Natural killer cell treated with Interleukin-12 subunit alpha and Interleukin-12 subunit beta and Interleukin-15 and Interleukin-18, amount 100 ng/mL, for 72 hours (primary cell): ENCODE measurements at regions not wholly inside any gene's neighbourhood (a gene's known extent, or its start where the extent isn't known, plus 50 kb on each side); places are given as distances from the start of the nearest gene placed in this dataset.

Source experiments
- ATAC-seq, 2 donors: fragments of 150-1000 bp; cut with Tn5 transposase in 1 of 2; sonication (Bioruptor Pico), chemical (Tn5 transposase) in 1 of 2; 2 replicates each; pipeline ENCODE4 v1.10.0; 2021
- DNase-seq: peaks from one replicate; pipeline ENCODE4 v3.0.0; 2022; ENCODE audit warnings: low spot score
- H3K27ac Mint-ChIP-seq, 2 donors: 1 replicate in 1 of 2; 2 replicates in 1 of 2; pipeline ENCODE4 v1.8.0; 2022; ENCODE audit warnings: mixed read lengths in 2 of 2, mild to moderate bottlenecking in 1 of 2, moderate library complexity in 1 of 2
- H3K27me3 Mint-ChIP-seq, 2 donors: 1 replicate in 1 of 2; 2 replicates in 1 of 2; pipeline ENCODE4 v1.8.0; 2022; ENCODE audit warnings: mixed read lengths in 2 of 2
- H3K36me3 Mint-ChIP-seq: one replicate; pipeline ENCODE4 v1.8.0; 2022; ENCODE audit warnings: mixed read lengths
- H3K4me1 Mint-ChIP-seq, 2 donors: 1 replicate in 1 of 2; 2 replicates in 1 of 2; pipeline ENCODE4 v1.8.0; 2022; ENCODE audit warnings: low read depth in 2 of 2, mixed read lengths in 2 of 2, mild to moderate bottlenecking in 1 of 2
- H3K4me3 Mint-ChIP-seq: one replicate; pipeline ENCODE4 v1.8.0; 2022; ENCODE audit warnings: mixed read lengths
- H3K9me3 Mint-ChIP-seq: 2 replicates; pipeline ENCODE4 v1.8.0; 2022; ENCODE audit warnings: mixed read lengths

DNA sequence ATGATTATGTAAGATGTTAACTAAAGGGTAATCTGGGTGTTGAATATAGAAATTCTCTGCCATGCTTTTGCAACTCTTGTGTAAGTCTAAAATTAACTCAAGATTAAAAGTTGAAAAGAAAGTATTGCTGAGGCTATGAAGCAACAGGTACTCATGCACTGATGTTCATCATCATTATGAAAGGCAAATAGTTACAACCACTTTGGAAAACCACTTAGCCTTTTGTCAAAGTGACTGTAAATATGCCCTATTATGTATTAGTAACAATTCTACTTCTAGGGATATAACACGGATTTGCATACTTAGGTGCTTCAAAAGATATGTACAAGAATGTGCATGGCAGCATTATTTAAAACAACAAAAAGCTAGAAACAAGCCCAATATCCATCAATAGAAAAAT lies 227.8 kb upstream of the CXXC4 start:
- no peak overlapping the region for H3K27ac Mint-ChIP-seq
- no peaks in the 10 kb centered on the region for H3K9me3 Mint-ChIP-seq
- H3K4me1 Mint-ChIP-seq, result no peaks in the 10 kb centered on the region
- H3K36me3 Mint-ChIP-seq, result no peaks in the 10 kb centered on the region
- no peak for ATAC-seq
- peaks cover 0 to 4% of the 10 kb centered on the region in 2 donors for H3K27me3 Mint-ChIP-seq
- no peak overlapping the region for H3K4me3 Mint-ChIP-seq
- no peak for DNase-seq

DNA sequence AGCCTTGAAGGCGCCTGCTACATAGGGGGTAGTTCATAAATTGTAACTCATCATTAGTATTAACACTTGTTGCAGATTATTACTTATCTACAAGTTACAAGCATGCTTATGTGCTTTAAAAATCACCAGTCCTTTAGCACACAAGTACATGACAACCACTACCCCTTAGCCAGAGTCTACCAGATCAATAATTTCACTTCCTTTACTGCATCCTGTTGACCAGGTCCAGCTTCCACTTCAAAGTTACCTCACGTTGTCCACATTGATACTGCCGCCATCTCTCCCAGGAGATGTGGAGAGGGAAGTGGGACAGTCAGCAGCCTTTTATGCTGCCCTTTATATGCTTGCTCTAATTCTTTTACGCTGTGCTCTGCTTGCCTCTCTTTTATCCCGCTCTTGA lies 231.3 kb upstream of the CXXC4 start:
- H3K4me3 Mint-ChIP-seq, result no peak overlapping the region

DNA sequence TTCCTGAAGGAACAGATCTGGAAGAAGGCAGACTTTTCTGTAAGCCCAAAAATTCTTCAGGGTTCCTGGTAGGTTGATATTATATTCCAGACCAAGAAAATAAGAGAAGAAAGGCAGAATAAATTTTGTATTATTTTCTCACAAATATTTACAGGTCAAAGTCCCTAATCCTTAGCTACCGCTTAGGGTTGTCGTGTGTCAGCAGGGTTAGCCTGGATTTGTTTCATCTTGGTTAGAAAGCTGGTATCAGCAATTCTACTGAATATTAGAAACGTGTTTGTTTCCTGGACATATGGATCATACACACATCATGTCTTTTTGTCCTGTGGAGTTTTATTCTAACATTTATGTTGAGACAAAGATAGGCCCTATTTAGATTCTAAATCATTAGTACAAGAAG lies 232.9 kb upstream of the CXXC4 start:
- Mint-ChIP-seq H3K9me3 (peaks cover 6% of the 10 kb centered on the region), H3K27ac (no peak overlapping the region), H3K36me3 (no peaks in the 10 kb centered on the region), H3K4me1 (no peaks in the 10 kb centered on the region), H3K27me3 (peaks cover 0 to 12% of the 10 kb centered on the region in 2 donors), H3K4me3 (no peak overlapping the region)
- DNase-seq (no peak), ATAC-seq (no peak)

More for the DNA sequence above, 231.3 kb upstream of the CXXC4 start:
- DNase-seq (no peak), ATAC-seq (no peak)
- no peak overlapping the region for H3K27ac Mint-ChIP-seq
- peaks cover 0 to 9% of the 10 kb centered on the region in 2 donors for H3K27me3 Mint-ChIP-seq
- no peaks in the 10 kb centered on the region for H3K4me1 Mint-ChIP-seq
- H3K36me3 Mint-ChIP-seq, result no peaks in the 10 kb centered on the region
- H3K9me3 Mint-ChIP-seq, result peaks cover 6% of the 10 kb centered on the region

DNA sequence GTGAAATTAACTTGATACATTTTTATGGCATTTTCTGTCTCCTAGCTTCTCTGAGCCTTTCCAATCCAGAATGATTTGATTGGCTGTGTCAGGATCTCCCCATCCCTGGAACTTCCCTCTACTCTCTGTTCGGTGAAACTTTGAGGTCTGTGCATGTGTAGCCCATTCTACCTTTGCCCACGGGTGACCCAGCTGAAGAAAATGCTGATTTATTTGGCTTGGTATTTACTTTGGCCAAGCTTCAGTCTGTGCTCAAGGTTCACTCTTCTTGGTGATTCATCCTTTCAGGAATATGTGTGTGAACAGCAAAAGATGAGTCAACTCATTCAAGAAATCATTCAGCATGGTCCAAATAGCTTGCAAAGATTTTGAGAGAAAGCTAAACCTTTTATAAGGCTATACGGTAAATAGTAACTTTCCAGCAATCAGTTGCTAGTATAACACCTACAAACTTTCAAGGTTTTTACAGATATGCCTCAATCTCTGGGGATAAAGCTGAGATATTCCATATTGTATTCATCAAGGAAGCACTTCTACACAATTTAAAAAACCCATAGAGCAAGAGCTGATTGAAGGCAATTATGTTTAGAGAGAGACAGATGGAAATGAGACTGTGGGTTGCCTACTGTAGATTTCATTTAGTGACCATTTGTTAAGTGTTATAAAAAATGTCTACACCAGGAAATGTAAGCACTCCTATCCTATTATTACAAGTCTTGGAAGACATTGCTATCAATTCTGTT lies 233.9 kb upstream of the CXXC4 start:
- ATAC-seq (no peak), DNase-seq (no peak)
- Mint-ChIP-seq H3K4me3 (no peak overlapping the region), H3K9me3 (peaks cover 6% of the 10 kb centered on the region), H3K4me1 (no peaks in the 10 kb centered on the region), H3K36me3 (no peaks in the 10 kb centered on the region), H3K27ac (no peak overlapping the region), H3K27me3 (peaks cover 5 to 12% of the 10 kb centered on the region in 2 donors)

DNA sequence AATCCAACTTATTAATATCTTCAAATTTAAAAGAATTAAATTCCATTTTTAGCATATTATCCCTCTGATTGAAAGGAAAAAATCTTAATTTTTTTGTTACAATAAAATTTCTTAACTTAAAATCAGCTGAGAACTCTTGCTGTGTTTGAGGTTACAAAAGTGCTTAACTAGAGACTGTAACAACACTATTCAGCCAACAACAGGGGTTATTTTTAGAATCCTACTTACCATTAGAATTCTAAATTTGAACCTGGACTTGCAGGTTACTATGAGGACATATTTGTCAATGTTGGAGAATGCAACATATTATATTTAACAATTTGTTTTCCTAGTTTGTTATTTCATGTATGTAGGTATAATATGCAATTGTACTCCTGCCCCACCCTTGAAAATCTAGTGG lies 238.1 kb upstream of the CXXC4 start:
- Mint-ChIP-seq H3K9me3 (peaks cover 10% of the 10 kb centered on the region), H3K27me3 (peaks cover 10 to 21% of the 10 kb centered on the region in 2 donors), H3K4me1 (no peaks in the 10 kb centered on the region), H3K4me3 (no peak overlapping the region), H3K36me3 (no peaks in the 10 kb centered on the region), H3K27ac (no peak overlapping the region)
- ATAC-seq (no peak), DNase-seq (no peak)

DNA sequence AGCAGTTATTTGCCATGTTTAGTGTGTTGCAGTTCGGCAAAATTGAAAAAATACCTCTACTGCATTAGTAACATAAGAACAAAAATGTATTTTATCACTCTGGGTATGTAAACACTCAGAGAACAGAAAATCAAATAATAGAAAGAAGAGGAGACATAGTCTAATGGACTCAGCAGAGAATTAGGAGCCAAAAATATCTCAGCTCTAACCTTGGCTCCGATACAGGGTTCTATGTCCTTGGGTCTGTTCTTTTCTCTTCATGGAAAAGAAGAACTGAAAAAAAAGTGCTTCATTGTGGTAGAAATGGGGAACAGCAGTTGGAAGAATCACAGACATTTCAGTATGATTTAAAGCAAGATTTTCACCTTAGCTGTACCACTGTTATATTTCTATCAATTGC lies 240.5 kb upstream of the CXXC4 start:
- H3K27me3 Mint-ChIP-seq, result peaks cover 17 to 24% of the 10 kb centered on the region in 2 donors
- H3K27ac Mint-ChIP-seq, result no peak overlapping the region
- H3K4me3 Mint-ChIP-seq, result no peak overlapping the region

DNA sequence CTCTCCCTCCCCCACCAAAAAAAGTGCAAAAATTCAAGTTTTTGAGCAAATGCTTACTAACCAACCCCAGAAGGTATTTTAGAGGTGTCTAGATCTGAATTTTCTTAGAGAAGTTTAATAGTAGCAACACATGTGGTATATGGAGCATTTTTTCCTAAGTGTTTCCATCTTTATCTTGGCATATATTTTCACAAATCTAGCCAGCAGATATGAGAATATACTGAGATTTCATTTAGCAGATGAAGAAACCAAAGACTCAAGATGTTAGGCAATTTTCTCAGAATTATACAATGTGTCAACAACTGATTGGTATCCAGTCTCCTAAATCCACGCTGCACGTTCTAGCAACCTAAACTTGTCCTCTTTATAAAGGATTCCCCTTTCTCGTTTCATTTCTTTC lies 245.5 kb upstream of the CXXC4 start:
- Mint-ChIP-seq H3K36me3 (no peaks in the 10 kb centered on the region), H3K4me1 (no peaks in the 10 kb centered on the region), H3K9me3 (peaks cover 4% of the 10 kb centered on the region), H3K27me3 (peaks cover 12 to 25% of the 10 kb centered on the region in 2 donors), H3K27ac (no peak overlapping the region), H3K4me3 (no peak overlapping the region)
- DNase-seq (no peak), ATAC-seq (no peak)

More for the DNA sequence above, 240.5 kb upstream of the CXXC4 start:
- Mint-ChIP-seq H3K4me1 (no peaks in the 10 kb centered on the region), H3K9me3 (peaks cover 8% of the 10 kb centered on the region), H3K36me3 (no peaks in the 10 kb centered on the region)
- no peak for DNase-seq
- ATAC-seq, result no peak

DNA sequence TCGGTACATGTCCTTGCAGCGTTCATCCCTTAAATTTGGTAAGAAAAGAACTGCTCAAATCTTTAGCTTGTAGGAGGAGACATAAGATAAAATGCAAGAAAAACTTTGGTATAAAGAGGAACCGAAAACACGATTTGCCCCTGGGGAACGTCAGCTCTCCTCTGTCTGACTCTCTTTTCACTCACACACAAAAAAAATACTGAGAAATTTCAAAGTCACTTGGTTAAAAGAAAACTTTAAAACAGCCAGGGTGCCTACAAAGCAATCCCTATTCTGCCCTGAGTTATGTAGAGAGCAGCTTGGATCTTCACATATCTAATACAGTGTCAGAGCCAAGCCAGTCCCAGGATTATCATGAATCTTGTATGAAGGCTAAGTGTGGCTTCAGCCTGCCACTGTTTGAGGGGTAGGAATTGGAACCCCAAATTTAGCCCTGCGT lies 248.5 kb upstream of the CXXC4 start:
- Mint-ChIP-seq H3K4me1 (no peaks in the 10 kb centered on the region), H3K4me3 (no peak overlapping the region), H3K9me3 (no peaks in the 10 kb centered on the region), H3K36me3 (no peaks in the 10 kb centered on the region), H3K27ac (no peak overlapping the region), H3K27me3 (peaks cover 6 to 8% of the 10 kb centered on the region in 2 donors)
- DNase-seq (no peak), ATAC-seq (no peak)

DNA sequence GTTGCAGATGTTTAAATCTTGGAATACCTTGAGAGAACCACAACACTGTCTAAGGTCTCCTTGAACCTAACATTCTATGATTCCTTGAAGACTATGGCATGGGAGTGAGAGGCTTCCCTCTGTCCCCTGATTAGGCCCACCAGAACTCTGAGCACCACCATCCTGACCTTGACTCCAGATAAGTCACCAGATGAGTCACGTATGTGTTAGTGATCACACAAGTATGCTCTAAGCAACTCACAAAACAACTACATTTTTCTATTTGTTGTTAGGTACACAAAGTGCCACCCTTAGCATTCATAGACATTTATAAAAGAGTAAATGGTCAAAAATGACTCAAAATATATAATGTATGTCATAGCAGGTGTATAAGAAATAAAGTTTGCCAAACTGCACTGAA lies 252.9 kb upstream of the CXXC4 start:
- Mint-ChIP-seq H3K4me1 (peaks cover 0 to 3% of the 10 kb centered on the region in 2 donors), H3K9me3 (no peaks in the 10 kb centered on the region)
- no peak for ATAC-seq

DNA sequence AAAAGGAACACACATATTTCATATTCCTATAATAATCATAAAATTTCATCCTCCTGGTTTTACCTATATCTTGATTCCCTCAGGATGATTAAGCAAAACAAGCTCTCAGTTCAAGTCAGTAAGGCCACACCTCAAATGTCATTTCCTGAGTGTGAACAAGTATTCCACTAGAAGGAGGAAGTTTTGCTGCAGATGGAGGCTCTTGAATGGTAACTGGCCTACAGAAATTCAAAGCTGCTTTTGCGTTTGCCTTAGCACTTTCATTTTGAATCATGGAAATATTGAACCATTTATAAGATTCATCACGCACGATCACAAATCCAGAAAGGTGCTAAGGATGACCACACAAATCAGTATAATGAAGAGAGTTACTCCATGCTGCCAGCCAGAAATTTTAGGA lies 254.4 kb upstream of the CXXC4 start:
- peaks cover 0 to 9% of the 10 kb centered on the region in 2 donors for H3K4me1 Mint-ChIP-seq
- no peak overlapping the region for H3K27ac Mint-ChIP-seq
- no peaks in the 10 kb centered on the region for H3K36me3 Mint-ChIP-seq
- H3K4me3 Mint-ChIP-seq, result no peak overlapping the region
- DNase-seq (no peak), ATAC-seq (no peak)
- H3K9me3 Mint-ChIP-seq, result peaks cover 2% of the 10 kb centered on the region
- H3K27me3 Mint-ChIP-seq, result no peaks in the 10 kb centered on the region

More for the DNA sequence above, 252.9 kb upstream of the CXXC4 start:
- H3K27ac Mint-ChIP-seq, result no peak overlapping the region
- no peak for DNase-seq
- no peak overlapping the region for H3K4me3 Mint-ChIP-seq
- no peaks in the 10 kb centered on the region for H3K36me3 Mint-ChIP-seq
- H3K27me3 Mint-ChIP-seq, result no peaks in the 10 kb centered on the region

DNA sequence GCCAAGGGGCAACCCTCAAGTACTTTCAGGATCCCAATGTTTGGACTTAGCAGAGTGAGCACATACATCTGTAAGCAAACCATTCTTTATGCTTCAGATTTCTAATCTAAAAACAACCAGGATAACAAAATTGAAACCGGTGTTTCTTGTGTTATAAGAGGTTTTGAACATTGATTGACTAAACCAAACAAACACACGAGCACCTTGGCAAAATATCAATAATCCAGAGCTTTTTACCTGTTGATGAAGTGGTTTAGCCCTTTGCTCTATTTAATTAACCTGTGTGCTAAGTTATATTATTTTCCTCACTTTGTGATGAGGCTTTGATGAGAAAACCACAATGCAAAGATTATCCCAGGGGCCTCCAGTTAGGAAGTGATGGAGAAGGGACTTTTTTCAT lies 255.3 kb upstream of the CXXC4 start:
- ATAC-seq, result no peak
- Mint-ChIP-seq H3K4me3 (no peak overlapping the region), H3K27me3 (no peaks in the 10 kb centered on the region), H3K9me3 (peaks cover 3% of the 10 kb centered on the region), H3K4me1 (peaks cover 0 to 9% of the 10 kb centered on the region in 2 donors), H3K36me3 (no peaks in the 10 kb centered on the region), H3K27ac (no peak overlapping the region)
- no peak for DNase-seq

DNA sequence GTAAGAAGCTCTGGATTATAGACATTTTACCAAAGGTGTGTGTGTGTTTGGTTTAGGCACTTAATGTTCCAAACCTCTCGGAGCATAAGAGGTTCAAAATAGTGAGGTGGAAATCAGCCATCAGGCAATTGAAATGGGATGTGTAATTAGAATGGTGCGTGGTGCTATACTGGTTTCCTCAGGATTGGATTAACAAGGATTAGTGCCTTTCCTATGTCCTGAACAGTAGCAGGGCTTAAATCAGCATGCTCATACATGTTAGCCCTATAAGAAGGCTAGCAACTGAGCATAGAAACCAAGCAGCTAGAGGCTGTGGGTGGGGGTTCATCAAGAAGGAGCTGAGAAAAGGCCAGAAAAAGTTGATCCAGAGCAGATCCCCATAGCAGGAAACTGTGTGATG lies 256.8 kb upstream of the CXXC4 start:
- Mint-ChIP-seq H3K4me3 (no peak overlapping the region), H3K36me3 (no peaks in the 10 kb centered on the region), H3K27ac (no peak overlapping the region), H3K9me3 (peaks cover 3% of the 10 kb centered on the region), H3K27me3 (no peaks in the 10 kb centered on the region), H3K4me1 (peaks cover 0 to 9% of the 10 kb centered on the region in 2 donors)
- no peak for ATAC-seq
- DNase-seq, result no peak

DNA sequence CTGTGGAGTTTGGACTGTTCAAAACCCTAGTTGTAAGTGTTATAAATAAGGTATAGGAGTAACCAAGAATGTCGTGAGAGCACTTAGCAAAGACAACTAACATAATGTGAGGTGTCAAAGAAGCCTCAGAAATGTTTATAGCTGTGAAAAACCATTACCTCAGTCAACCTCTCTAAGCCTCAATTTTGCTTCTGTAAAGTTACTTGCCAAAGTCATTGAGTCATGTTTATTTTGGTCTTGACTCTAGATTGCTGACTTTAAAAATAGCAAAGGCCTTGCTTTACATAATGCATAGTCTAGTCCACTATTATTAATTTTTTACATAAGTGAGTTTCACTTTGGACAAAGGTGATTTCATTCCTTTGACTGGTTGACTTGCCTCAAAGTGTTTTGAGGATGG lies 257.6 kb upstream of the CXXC4 start:
- no peak for DNase-seq
- Mint-ChIP-seq H3K27me3 (no peaks in the 10 kb centered on the region), H3K36me3 (no peaks in the 10 kb centered on the region)

DNA sequence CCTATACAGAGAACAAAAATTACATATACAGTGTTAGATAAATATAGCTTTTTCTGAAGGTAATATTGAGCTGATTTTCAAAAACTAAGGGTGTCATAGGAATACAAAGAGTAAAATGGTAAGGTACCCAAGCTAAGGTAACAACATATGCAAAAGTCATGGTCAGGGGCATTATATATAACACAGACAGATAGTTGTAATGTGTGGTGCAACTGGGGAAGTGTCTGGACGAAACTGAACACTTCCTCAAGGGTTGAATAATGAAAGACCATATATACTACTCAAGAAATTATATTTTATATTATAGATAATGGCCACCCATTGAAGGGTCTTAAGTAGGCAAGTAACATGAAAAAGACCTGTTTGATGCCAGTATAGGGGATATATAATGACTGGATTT lies 262.1 kb upstream of the CXXC4 start:
- Mint-ChIP-seq H3K4me3 (no peak overlapping the region), H3K9me3 (peaks cover 3% of the 10 kb centered on the region), H3K4me1 (peaks cover 0 to 9% of the 10 kb centered on the region in 2 donors), H3K36me3 (no peaks in the 10 kb centered on the region), H3K27me3 (peaks cover 3 to 8% of the 10 kb centered on the region in 2 donors), H3K27ac (no peak overlapping the region)
- DNase-seq (no peak), ATAC-seq (no peak)

More for the DNA sequence above, 257.6 kb upstream of the CXXC4 start:
- Mint-ChIP-seq H3K9me3 (peaks cover 3% of the 10 kb centered on the region), H3K27ac (no peak overlapping the region), H3K4me1 (peaks cover 0 to 9% of the 10 kb centered on the region in 2 donors), H3K4me3 (no peak overlapping the region)
- no peak for ATAC-seq

DNA sequence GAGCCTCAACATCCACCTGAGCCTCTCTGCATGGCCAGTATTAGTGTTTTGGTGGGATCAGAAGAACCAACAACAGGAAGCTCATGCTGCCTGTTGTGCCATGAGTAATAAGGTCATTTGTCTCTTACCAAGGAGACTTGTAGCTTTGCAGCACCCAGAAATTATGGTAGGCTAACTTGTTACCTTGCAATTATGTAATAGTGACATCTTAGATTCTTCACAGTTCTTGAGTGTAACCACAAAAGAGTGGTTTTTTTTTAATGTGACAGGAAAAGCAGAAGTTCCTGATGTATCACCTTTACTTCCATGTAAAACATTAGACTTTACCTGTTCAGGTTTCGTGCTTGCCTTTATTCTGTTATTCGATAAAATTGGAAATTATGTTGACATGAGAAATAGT lies 263.9 kb upstream of the CXXC4 start:
- Mint-ChIP-seq H3K4me3 (no peak overlapping the region), H3K27ac (no peak overlapping the region), H3K36me3 (no peaks in the 10 kb centered on the region), H3K27me3 (peaks cover 6 to 16% of the 10 kb centered on the region in 2 donors), H3K9me3 (peaks cover 3% of the 10 kb centered on the region), H3K4me1 (no peaks in the 10 kb centered on the region)
- DNase-seq, result no peak
- no peak for ATAC-seq
